Fibroblast of gingiva (primary cell): ENCODE measurements at regions not wholly inside any gene's neighbourhood (a gene's known extent, or its start where the extent isn't known, plus 50 kb on each side); places are given as distances from the start of the nearest gene placed in this dataset.

Experiments
- DNase-seq: peaks from one replicate; pipeline ENCODE4 v3.0.0-alpha.2; 2011; ENCODE audit warnings: low read depth

GRCh38 chr1:56189946-56190805, 389.2 kb downstream of the PLPP3 start:
- DNase-seq: peak; percentile 34

DNA sequence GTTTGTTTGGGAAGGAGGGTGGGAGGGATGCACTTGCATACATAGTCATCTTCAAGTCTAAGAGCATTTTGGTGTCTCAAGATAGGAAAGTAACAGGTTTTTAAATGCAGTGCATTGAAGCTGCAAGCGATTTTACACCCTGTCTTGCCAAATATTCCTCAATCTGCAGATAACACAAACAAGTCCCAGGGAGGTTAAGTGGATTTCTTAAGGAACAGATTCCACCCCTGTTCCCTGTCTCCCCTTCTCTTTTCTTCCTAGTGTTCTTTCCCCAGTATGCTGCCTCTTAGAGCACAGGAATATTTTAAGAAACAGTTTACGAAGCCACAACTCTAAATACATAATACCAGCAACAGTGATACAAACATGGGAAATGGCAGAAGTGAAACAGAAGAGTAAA, 389.9 kb downstream of the PLPP3 start:
- no peak for DNase-seq

- DNase-seq: no peak
These were observed 390.5 kb downstream of the PLPP3 start for GRCh38 chr1:56188855-56189254.

- DNase-seq: peak; percentile 16
These were observed 391.1 kb downstream of the PLPP3 start for GRCh38 chr1:56188221-56188620.

DNA sequence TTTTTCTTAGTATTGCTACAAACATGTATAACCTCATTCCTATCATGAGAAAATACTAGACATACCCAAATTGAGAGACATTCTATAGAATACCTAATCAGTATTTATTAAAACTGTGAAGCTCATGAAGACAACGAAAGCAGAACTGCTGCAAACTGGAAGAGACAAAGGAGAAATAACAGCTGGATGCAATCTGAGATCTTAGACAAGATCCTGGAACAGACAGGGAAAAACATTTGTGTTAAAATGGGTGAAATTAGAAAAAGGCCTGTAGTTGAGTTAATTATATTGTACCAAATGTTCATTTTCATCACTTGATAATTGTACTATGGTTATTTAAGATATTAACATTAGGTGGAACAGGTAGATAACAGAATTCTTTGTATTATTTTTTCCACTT, 392.0 kb downstream of the PLPP3 start:
- no peak for DNase-seq

- no peak for DNase-seq
These were observed 393.9 kb downstream of the PLPP3 start for GRCh38 chr1:56185493-56185892.

- no peak for DNase-seq
These were observed 396.2 kb downstream of the PLPP3 start for GRCh38 chr1:56183151-56183550.

GRCh38 chr1:56180520-56181190, 398.7 kb downstream of the PLPP3 start:
- DNase-seq: no peak

DNA sequence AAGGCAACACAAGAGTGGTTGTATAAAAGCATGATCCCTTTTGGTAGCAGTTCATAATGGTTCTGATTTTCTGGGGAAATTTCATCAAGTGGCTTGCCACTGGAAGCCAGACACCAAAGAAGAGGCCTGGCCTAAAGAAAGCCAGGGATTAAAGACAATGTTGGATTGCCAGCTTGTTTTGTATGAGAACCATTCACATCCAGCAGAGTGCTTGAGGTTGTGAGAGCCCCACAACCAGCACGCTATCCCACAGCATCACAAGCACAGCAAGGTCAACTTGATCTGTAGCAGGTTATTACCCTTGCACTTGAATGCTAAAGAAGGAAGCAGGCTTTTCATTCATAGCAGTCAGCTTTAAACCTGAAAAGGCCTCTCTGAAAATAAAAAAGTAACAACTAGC, 399.8 kb downstream of the PLPP3 start:
- DNase-seq: no peak

DNA sequence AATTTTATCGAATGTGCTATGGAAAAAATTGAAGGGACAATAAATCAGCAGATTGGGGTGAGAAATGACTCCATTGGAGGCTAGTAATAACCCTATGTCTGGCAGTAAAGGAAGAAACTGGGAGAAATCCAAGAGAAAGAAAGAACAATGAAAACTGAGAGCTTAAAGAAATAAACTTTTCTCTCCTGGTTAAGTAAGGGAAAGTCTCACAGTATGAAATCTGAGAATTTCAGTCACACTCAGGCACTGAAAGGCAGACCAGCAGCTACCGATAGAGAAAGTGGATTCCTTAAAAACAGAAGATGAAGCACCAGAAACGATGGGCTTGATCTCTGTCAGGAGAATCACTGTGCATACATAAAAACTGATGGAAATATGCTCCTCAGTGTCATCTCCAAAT, 404.2 kb downstream of the PLPP3 start:
- DNase-seq: peak; percentile 39

DNA sequence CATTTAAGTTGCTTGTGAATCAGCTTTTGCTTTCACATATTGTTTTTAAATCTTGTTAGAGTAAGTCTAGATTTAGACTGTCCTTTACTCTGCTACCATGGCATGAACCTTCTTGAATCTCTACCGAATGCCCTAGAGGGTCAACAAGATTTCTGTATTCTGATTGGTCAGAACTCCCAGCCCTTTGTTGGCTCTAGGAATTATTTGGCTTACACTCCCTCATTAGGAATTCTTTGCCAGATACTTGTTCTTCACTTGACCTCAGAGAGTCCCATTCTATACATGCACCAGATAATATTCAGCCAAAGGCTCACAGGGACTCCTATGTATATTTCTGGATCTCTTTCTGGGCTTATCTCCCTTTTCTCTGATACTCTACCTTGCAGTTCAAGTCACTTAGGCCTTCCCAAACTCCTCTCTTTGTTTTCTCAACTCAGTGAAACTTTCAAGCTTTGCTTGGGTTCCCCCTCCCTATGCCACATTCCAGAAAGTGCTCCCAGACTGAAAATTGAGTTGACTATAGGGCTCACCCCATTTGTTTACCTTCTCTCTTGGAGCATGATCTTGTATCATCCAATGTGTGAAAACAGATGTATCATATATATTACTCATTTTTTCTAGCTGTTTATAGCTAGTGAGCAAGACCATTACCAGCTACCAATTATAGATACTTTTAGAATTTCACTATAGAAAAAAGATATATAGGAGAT, 405.0 kb downstream of the PLPP3 start:
- no peak for DNase-seq

GRCh38 chr1:56173736-56174135, 405.6 kb downstream of the PLPP3 start:
- no peak for DNase-seq

DNA sequence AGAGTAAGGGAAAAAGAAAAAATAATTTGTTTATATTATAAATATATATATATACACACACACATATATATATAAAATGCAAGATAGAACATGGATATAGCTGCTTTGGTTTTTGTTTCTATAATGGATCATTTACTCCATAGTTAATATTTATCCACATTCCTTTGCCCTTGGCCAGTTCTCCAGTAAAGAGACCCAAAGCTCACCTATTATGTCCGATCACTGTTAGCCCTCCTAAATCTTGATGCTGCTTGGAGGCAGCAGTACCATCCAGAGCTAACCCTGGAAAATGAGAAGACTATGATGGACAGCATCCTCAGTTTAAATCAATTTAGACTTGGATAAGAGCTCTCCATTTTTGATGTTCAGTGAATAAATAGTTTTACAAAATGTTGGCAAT, 407.7 kb downstream of the PLPP3 start:
- DNase-seq: no peak

- DNase-seq: no peak
These were observed 408.5 kb downstream of the PLPP3 start for GRCh38 chr1:56170784-56171320.

DNA sequence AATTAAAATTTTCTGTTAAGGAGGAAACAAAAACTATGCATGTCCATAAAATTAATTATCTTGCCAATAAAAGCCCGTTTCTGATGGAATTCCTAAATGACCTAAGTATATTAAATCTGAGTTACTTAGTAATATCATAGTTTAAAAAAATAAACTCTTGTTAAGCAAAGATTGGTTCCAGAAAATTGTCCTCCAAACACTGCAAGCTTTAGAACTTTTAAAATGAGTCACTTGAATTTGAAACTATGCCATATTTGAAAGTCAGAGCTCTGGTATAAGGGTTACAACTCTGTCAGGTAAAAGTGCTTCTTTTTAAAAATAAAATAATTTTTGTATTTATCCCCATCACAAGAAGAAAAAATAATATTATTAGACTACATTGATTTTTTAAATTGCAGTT, 409.5 kb downstream of the PLPP3 start:
- DNase-seq: peak; percentile 54

- DNase-seq: no peak
These were observed 411.2 kb downstream of the PLPP3 start for GRCh38 chr1:56168176-56168575.

GRCh38 chr1:56167596-56167995, 411.8 kb downstream of the PLPP3 start:
- no peak for DNase-seq

DNA sequence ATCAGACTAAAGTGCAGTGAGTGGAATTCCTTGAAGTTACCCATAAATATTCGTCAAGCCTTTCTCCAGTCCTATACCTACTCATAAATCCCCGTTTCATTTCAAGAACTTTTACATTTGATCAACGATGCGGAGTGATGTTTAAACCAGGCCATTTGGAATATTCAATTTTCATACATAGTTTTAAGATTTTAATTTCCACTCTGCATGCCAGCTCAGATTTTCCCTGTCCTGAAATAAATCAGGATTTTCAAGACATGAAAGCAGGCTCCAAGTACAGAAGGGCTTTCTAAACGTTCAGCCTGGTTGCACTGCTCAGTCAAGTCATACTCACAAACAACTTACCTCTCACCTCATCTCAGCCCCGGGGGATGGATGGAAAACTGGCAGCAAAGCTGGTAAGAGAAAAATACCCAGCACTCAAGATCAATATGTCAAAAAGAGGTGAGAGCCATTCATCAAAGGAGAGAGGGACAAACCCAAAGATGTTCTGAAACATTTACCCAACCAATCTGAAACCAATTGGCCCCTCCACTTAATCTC, 418.5 kb downstream of the PLPP3 start:
- DNase-seq: no peak

DNA sequence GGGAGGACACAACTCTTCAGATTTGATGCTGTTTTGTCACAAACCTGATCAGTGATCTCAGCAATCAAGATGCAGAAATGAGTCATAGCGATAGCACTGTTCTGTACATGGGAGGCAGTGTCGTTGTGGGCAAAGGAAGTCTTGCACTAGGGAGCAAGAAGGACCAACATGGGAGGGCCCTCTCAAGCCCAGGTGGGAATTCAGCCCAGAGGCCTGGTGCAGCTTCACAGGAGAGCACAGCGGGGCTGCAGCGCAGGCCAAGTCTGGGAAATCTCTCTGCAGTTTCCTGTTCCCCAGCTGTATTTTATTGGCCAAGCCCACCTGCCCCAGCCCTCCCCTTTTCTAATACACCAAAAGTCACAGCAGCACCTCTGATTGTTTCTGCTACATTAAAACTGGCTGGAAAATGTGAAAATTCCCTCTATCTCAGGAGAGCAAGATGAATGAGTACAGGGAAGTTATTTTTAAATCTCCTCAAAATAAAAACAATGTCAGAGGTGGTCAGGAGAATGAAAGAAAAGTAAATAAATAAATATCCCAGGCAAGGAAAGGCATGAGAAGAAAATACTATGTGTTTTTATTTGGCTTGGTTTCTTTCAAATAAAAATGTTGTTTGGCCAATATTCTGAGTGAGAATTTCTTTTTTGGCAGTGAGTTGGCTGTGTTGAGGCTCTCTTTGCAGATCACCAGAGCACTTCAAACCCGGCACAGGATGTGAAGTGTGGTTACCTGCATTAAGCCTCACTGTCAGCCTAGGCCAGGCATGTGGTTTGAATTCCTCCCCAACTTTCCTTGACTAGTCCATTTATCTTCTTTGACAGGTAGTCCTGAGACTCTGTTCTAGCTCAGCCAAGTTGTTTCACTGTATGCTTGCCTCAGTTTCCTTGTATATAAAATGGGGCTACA, 422.1 kb downstream of the PLPP3 start:
- DNase-seq: no peak

- DNase-seq: no peak
These were observed 426.1 kb downstream of the PLPP3 start for GRCh38 chr1:56153276-56153675.

- no peak for DNase-seq
These were observed 426.7 kb downstream of the PLPP3 start for GRCh38 chr1:56152635-56153034.
